ENCODE measurements at regions not wholly inside any gene's neighbourhood (a gene's known extent, or its start where the extent isn't known, plus 50 kb on each side); places are given as distances from the start of the nearest gene placed in this dataset.

DNA sequence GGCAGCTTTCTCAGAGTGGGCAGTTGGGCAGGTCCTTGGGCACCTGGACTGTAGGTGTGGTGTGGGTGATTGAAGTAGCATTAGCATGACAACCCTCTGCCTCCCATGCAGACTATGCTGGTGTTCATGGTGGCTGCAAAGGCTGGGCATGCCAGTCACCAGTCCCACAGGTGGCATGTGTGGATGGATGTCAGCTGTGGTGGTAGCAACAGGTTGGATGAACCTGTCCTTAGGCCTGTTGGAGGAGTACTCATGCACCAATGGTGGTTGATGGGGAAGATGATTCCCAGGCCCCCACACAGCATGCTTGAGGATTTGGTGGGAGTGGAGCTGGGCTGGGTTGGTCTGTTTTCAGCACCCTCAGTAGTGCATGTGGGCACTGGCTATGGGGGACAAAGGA lies 251.1 kb downstream of the PAX1 start:
- no peak for DNase-seq (ENCODE audit: low read depth in 2 of 2)

DNA sequence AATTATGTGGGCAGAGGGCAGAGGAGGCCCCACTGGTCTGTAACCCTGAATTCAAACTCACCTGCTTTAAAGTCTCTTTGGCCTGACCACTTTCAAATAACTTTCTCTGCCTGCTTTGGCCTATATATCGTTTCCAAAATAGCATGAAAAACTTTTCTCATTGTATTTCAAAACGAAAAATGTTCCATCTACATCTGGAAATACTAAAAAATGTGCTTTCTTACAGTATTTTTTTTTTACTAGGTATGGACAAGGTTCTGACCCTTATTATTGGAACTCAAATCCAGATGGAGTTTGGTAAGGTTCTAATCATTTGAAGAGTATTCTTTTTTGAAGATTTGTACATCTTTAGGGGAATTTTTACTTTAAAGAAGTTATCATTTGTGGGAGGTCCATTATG lies 241.9 kb downstream of the PAX1 start:
- no peak for DNase-seq (ENCODE audit: low read depth in 2 of 2)

DNA sequence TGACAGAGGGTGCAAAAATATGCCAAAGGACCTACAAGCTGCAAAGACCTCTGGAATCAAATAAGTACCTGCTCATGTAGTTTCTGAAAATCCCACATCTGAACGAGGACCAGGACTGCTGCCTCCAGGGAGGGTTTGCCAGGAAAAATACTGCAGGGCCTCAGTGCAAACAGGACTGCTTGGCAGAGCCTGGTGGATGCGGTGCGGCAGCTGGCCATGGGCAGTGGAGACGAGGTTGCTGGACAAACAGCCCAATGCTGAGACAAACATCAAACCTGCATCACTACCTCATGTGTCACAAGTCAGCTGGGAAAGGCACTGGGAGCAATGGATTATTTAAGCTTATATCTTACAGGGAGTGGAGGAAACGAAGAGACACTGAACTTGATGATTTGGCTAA lies 238.8 kb downstream of the PAX1 start:
- DNase-seq (ENCODE audit: low read depth in 2 of 2) = no peak

DNA sequence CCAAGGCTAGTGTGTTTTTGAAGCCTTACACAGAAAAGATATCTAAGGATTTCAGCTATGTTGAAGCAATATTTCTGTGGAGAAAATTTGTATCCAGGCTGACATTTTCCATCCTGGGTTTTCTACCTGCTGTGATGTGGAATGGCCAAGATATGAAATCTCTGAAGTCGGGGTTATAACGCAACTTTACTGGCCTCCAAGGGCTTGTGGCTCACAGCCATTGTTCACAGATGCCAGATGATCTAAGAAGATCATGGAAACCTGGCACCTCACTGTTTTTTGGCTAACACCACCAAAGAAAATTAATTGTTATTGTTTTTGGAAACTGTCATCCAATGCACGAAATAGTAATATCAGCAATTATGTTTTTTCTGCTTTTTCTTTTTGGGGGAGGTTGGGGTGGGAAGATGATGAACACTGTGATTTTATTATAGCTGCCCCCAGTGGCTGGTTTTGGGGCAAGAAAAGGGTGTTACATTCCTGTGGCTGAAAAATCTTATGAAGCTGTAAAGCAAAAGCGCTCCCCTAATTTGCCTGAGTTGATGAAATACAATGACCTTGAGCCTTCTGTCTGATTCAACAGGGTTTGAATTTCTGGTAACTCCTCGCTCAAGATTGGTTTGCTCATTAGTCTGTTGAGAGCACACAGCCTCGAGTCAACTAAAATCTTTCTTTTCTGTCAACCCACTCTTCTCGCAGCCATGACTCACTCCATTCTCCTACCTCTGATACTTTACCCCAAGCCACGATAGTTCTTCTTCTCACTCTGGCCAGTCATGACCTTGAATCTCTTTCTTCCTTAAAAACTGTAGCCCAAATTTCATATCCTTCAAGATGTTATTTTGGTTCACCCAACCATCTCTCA lies 236.7 kb downstream of the PAX1 start:
- DNase-seq (ENCODE audit: low read depth in 2 of 2) = no peak

DNA sequence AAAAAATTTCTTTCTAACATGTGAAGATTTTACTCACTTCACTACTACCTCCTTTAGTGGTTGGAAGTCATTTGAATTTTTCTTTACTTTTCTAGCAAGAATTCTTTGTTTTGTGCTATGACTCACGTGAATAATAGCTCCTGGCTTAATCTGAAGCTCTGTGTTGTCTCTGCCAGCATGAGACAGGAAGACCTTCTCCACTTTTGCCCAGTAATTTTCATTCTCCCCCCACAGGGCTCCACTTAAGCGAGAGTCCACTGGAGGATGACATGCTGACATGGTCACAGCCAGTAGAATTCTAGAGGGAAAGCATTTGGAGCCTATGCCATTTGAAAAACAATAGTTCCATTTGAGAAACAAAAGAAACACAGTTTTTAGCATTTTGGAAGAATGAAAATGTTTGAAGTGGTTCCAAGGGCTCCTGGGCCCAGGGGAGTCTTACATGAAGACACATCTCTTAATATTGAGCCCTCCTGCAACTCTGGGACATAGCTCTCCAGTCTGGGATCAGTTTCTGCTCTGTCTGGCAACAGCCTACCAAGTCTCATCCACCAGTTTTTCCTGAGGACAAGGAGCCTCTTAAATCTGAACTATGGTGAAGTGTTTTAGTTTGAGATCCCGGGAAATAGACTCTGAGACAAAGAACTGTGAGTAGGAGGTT lies 231.4 kb downstream of the PAX1 start:
- no peak for DNase-seq (ENCODE audit: low read depth in 2 of 2)

DNA sequence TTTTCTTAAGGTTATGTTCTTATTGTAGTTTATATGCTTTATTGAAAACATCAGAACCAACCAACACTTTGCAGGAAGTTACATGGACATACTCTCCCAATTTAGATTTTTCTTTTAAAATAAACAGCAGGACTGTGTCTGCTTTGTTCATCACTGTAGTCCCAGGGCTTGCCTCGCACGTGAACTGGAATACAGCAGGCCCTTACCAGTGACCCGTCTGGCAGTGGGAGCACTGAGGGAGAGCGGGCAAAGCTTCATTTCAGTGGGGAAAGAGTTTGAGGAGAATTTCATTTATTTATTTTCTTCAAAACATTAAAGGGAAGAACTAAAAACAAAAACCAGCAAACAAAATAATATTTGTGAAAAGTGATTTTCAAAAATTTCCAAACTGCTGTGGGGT lies 230.8 kb downstream of the PAX1 start:
- DNase-seq (ENCODE audit: low read depth in 2 of 2) = no peak

DNA sequence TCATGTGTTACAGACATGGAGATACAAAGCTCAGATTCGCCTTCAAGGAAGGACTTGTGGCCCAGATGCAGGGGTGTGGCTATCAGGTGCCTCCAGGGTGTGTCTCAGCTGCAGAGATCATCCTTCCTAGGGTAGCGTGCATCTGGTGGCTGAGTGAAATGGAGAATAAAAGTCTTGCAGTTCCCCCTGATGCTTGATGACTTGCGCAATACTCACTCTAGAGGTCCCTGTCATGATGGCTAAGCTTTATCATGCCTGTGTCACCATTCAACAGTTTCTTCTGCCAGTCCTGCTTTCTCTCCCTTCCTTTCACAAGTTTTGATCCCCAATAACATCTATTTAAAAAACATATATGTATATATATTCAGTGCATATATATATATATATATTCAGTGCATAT lies 228.1 kb downstream of the PAX1 start:
- DNase-seq (ENCODE audit: low read depth in 2 of 2) = no peak

DNA sequence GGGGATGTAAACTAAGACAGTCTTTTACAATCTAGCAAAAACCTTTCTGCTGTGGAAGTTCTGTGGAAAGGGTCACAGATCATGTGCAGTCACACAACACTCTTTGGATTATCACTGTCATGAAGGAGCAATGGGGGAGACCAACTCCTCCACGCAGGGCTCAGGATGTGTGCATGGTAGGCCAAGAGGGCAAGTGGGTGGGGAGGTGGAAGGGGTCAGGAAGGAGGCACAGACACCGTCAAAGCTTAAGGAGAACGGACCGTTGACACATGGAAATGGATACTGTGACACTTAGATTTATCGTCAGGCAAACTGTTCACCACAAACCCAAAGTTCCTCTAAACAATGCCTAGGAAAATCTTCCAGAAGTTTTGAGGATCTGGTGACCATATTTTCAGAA lies 215.8 kb downstream of the PAX1 start:
- DNase-seq (ENCODE audit: low read depth in 2 of 2) = no peak

DNA sequence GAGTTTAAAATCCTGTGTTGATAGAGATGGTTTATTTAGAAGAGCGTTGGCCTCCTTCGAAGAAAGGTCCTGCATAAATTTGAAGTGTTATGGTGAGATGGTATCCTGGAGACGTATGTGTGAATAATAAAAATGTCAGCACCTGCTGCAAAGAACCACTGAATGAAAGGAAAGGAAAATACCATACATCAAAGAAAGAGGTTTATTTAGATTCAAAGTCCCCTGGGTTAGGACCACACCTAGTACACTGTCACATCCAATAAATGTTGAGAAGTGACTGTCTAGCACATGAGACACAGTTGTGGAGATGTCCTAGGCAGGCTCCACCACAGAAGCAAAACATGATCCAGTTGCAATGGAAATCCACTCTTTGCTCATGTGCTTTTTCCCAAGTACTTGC lies 214.7 kb downstream of the PAX1 start:
- DNase-seq (ENCODE audit: low read depth in 2 of 2) = no peak

DNA sequence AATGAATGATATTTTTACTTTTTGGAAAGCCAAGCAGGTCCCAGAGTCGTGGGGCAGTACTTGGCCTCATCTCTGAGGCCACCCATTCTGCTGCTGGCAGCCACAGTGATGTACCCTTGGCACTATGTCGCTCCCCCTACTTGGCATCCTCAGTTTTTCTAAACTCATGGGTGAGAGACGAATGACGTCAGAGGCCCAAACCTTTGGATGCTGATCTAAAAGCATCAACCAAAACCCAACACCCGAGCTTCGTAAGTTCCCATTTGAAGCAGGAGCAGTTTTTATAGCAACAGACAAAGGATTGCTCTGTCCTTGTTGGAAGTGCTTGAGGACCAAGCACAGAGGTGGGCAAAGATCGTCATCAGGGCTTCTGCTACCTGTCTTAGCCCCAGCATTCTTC lies 212.9 kb downstream of the PAX1 start:
- DNase-seq (ENCODE audit: low read depth in 2 of 2) = no peak

DNA sequence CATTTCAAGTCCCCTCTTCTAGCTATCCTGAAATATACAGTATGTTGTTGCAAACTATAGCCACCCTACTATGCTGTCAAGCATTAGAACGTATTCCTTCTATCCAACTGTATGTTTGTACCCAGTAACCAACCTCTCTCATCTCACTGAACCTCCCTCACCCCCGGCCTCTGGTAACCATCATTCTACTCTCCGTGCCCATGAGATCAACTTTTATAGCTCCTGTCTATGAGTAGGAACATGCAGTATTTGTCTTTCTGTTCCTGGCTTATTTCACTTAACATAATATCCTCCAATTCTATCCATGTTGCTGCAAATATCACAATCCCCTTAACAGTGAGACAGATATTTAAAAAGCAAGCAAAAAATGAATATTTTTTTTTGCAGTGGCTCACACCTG lies 196.9 kb downstream of the PAX1 start:
- no peak for DNase-seq (ENCODE audit: low read depth in 2 of 2)

DNA sequence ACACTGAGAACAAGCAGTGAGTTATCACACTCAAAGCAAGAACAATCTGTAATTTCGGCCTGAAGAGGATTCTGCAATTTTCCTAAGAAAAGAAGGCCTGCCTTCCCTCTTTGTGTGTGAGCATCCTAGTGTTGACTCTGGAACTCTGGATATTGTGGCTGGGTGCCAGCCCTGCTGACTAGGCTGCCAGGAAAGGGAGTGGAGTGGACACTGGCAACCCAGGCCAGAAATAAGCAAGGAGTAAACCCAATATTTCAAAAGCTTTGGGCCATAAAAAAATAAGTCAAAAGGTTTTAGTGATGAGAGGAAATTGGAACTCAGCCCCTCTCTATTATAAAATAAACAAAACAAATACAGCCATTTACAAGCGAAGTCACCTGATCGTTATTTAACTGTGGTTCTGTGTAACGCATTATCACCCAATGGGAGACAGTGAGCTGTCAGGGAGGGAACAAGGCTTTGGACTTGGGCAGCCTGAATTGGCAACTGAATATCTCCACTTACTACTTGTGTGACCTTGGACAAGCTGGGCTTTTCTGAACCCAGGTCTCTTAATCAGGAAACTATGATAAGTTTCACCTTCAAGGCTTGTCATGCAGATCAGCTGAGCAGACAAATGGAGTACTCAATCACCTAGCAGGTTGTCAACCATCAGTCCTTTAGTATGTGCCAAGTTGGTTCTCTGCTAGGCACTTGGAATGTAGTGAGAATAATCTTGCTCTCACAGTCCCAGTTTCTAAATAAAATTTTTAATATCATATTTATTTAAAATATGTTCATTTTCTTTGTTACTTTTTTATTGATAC lies 196.2 kb downstream of the PAX1 start:
- DNase-seq (ENCODE audit: low read depth in 2 of 2) = no peak

DNA sequence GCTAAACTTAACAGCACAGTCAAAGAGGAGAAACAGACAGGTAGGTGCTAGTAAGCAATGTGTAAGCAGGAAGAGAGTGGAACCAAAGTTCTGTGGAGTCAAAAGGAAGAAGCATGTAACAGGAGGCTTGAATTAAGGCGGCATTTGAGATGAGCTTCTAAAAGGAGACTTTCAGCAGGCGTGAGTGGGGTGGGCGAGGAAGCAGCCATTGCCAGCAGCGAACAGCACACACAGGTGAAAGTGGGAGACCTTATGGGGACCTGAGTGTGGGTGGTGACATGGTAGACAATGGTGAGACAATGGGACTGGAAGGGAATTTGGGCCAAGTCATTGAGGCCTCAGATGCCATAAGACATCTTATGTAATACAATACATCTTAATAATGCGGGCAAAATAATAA lies 195.0 kb downstream of the PAX1 start:
- no peak for DNase-seq (ENCODE audit: low read depth in 2 of 2)

DNA sequence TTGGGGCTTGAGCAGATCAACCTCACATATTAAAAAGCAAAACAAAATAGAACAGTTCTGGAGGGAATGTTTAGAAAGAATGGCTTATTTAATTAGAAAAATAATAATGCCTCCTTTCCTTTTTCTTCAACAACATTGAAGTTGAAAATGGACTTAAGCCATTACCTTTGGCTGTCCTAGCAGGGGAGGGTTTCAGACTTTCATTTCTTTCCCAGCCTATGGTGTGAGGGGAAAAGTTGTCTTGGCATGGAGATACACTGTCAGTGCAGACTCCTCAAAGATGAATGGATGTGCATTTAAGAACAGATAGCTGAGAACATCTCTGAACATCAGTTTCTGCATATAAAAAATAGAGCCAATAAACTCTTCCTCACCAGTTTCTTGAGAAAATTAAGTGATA lies 169.5 kb downstream of the PAX1 start:
- no peak for DNase-seq (ENCODE audit: low read depth in 2 of 2)

DNA sequence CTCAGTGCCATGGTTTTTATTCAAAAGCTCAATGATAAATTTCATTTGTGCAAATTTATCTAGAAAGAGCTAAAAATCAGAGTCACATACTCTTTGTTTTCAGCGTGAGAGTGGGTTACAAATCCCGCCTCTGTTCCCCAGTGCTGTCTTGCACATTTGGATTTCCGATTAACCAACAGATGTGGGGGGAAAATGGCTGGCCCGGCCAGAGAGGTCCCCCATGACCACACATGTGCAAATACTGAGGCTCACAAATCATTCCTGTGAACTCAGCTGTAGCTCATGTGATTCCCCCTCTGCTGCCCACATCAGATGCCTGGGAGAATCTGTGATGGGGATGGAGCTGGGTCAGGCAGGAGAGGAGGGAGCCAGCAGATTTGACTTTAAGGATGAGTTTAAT lies 168.7 kb downstream of the PAX1 start:
- no peak for DNase-seq (ENCODE audit: low read depth in 2 of 2)

DNA sequence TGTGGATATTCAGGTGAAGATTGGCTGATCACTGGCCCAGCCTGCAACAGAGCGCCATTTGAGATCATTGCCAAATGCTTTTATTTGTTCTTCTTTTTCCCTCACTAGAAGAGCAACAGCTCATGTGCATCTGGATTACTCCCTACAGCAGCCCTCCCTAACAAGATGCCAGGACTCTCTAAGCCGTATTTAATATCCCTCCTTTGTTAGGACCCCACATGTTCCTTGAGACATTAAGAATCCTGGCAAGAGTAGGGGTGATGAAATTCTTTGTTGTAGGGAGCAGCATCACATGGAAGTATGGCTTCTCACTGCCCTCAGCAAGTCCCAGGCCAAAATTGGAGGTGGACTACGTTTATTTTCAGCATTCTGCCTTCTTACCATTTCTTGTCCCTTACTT lies 167.8 kb downstream of the PAX1 start:
- no peak for DNase-seq (ENCODE audit: low read depth in 2 of 2)

DNA sequence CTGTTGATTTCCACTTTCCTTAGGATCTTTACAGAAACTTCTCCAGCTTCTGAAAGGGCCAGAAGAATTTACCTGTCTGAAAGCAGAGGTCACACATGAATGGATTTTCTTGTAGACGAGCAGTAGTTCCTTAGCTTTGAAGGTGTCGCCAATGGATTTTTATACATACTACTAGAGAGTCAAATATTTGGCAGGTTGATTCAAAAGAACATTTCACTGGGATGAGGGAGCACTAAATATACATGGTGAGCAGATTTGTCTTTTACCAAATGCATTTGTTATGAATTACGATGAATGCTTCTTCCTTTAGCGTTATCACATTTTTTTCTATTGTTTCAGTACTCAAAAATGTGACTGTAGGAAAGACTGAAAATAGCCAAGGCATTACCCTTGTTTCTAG lies 162.3 kb downstream of the PAX1 start:
- no peak for DNase-seq (ENCODE audit: low read depth in 2 of 2)

DNA sequence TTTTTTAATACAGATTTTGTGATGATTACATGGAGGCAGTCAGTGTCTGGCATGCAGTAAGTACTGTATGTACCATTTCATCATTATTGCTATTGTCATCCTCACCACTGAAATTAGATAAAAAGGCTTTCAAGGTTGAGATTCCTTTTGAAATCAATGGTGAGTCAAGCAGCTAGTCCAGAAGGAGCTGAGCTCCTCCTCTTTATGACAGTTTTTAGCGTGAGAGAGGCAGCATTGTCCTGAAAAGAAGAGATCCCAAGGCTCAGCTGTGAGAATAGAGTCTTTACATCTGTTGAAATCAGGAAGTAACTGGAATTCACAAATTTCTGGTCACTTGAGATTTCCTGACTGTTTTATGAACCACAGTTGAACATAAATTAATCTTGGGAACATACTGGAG lies 161.9 kb downstream of the PAX1 start:
- no peak for DNase-seq (ENCODE audit: low read depth in 2 of 2)

DNA sequence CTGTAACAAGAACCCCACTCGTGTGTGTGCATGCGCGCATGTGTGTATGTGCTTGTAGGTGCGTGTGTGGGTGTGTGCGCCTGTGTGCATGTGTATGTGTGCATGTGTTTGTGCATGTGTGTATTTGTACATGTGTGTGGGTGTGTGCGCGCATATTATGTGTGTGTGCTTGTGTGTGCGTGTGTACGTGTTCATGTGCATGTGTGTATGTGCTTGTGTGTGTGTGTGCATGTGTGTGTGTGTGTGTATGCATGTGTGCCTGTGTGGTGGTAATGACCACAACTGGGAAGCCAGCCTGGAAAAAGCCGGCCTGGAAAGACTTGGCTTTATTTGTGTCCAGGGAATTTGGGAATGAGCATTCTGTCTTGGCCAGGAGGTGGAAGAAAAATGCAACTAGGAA lies 157.5 kb downstream of the PAX1 start:
- DNase-seq (ENCODE audit: low read depth in 2 of 2) = no peak

DNA sequence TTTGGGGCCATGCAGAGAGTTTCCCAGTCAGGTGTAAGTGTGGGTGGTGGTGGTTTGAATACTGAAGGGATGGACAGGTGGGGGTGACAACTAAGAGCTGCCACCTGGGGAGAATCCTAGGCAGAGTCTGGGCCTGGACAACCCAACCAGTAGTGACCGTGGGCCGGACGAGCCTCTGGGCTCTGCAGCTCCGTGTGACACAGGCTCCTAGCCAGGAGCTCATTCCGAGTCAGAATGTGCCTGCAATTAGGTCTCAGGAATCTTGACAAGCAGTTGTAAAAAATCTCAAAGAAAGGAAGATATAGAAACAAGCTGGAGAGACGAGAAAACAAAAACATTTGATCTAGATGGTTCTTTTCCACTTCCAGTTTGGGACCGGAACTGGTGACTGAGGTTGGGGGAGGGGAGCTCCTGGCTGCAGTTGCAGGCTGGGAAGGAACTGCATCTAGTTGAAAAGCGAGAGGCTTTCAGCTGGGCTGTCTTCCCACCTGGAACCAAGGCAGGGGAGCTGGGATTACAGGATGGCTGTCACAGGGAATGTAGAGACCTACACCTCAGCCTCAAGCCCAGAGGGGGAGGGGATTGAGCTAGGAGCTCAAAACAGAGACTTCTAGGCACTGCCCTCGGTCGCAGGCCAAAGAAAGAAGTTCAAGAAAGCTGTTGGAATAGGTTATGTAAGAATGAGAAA lies 156.9 kb downstream of the PAX1 start:
- DNase-seq (ENCODE audit: low read depth in 2 of 2) = no peak

DNA sequence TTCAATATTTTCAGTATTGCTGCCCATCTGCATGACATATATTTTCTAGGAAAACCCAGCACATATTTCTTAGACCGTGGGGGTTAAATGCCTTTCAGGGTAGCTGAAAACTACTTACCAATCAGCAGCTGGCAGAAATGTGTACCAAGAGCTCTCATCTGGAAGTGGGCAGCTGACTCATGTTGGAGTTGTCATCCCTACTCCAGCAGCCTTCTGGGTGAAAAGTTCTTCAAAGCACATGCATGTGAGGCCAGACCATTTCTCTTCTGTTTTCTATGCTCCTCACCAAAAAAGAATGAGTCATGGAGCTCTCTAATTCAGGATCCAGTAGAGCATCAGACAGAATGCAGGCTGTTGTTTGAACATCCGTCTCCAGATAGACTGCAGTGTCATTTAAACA lies 135.5 kb downstream of the PAX1 start:
- DNase-seq (ENCODE audit: low read depth in 2 of 2) = no peak

DNA sequence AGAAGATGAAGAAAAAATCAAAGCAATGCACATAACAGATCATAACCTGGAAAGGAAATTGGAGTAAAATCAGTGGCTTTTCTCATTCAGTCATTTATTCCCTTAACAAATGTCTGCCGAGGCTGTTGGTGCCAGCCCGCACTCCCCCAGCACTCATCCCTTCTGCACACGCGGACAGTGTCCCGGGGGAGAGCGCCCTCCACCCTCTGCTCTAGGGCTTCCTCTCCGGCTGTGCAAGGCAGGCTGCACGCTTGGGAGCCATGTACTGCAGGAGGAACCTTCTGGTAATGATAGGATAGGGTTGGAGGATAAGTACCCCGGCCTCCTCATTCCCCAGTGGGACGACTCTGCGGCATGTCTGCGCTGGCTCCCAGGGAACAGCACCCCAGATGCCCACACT lies 134.5 kb downstream of the PAX1 start:
- no peak for DNase-seq (ENCODE audit: low read depth in 2 of 2)

Data from stimulated activated CD8-positive, alpha-beta memory T cell treated with anti-CD3 and anti-CD28 coated beads, Interleukin-7, amount 100 ng/mL, for 4 hours (primary cell).